ENCODE measurements at regions not wholly inside any gene's neighbourhood (a gene's known extent, or its start where the extent isn't known, plus 50 kb on each side); places are given as distances from the start of the nearest gene placed in this dataset.

DNA sequence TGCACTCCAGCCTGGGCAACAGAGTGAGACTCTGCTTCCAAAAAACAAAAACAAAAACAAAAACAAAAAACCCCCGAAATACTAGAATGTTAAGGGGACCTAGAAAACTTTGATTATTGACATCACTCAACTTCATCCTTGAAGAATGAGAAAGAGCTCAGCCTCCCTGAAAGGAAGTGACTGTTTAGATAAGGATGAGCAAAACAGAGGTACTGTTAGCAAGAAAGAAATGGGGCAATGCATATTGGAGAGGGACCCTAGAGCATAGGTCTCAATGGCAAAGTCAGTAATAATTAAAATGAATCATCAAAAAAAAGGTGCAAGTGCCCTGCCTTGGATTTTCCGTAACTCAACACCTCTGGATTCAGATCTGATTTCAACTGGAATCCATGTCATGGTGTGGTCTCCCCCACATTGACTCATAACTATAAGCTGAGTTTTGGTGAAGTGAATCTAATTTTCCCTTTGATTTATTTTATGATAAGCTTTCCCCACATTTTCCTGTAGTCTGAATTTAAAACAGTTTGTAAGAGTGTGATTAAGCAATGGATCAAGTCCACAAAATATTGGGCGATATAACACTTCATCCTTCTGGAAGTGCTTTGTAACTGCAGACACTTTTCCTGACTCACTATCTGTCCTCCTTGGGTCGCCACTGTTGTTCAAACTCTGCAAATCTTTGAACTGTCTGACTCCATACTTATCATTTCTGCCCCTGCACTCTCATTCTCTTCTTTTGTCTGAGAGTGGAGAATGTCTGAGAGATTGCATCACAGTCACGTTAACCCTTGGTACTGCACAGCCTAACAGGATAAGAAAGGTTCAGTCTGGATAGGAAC lies 224.8 kb upstream of the LYZL1 start:
- TF ChIP-seq, protein P1, sequence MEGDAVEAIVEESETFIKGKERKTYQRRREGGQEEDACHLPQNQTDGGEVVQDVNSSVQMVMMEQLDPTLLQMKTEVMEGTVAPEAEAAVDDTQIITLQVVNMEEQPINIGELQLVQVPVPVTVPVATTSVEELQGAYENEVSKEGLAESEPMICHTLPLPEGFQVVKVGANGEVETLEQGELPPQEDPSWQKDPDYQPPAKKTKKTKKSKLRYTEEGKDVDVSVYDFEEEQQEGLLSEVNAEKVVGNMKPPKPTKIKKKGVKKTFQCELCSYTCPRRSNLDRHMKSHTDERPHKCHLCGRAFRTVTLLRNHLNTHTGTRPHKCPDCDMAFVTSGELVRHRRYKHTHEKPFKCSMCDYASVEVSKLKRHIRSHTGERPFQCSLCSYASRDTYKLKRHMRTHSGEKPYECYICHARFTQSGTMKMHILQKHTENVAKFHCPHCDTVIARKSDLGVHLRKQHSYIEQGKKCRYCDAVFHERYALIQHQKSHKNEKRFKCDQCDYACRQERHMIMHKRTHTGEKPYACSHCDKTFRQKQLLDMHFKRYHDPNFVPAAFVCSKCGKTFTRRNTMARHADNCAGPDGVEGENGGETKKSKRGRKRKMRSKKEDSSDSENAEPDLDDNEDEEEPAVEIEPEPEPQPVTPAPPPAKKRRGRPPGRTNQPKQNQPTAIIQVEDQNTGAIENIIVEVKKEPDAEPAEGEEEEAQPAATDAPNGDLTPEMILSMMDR (conservative IDR thresholded peaks at IDR 0.05), result peak; percentile 31
- no peak overlapping the region for H3K27ac Mint-ChIP-seq (ENCODE audit: unreplicated experiment)
- no peak overlapping the region for H3K4me3 Mint-ChIP-seq
- no peaks in the 10 kb centered on the region for H3K36me3 Mint-ChIP-seq (ENCODE audit: low read depth)
- no peak for DNase-seq (ENCODE audit: low read depth, low spot score)
- no peaks in the 10 kb centered on the region for H3K27me3 Mint-ChIP-seq (ENCODE audit: low read depth)
- H3K4me1 Mint-ChIP-seq, result peaks cover 28% of the 10 kb centered on the region
- no peaks in the 10 kb centered on the region for H3K9me3 Mint-ChIP-seq

GRCh38 chr10:29064680-29065079 lies 224.2 kb upstream of the LYZL1 start:
- no peaks in the 10 kb centered on the region for H3K9me3 Mint-ChIP-seq
- no peak for DNase-seq (ENCODE audit: low read depth, low spot score)
- H3K27ac Mint-ChIP-seq (ENCODE audit: unreplicated experiment), result no peak overlapping the region
- H3K4me3 Mint-ChIP-seq, result no peak overlapping the region
- H3K27me3 Mint-ChIP-seq (ENCODE audit: low read depth), result peaks cover 4% of the 10 kb centered on the region
- H3K36me3 Mint-ChIP-seq (ENCODE audit: low read depth), result no peaks in the 10 kb centered on the region
- peaks cover 34% of the 10 kb centered on the region for H3K4me1 Mint-ChIP-seq
- TF ChIP-seq, protein P1 (conservative IDR thresholded peaks at IDR 0.05), result no peak

- H3K4me1 Mint-ChIP-seq, result peaks cover 36% of the 10 kb centered on the region
Measured at GRCh38 chr10:29067161-29067560, 221.7 kb upstream of the LYZL1 start.

GRCh38 chr10:29067628-29068027 lies 221.2 kb upstream of the LYZL1 start:
- peaks cover 4% of the 10 kb centered on the region for H3K27me3 Mint-ChIP-seq (ENCODE audit: low read depth)

More at GRCh38 chr10:29067161-29067560, 221.7 kb upstream of the LYZL1 start:
- DNase-seq (ENCODE audit: low read depth, low spot score), result no peak
- no peaks in the 10 kb centered on the region for H3K36me3 Mint-ChIP-seq (ENCODE audit: low read depth)
- TF ChIP-seq, protein P1 (conservative IDR thresholded peaks at IDR 0.05), result no peak
- H3K27me3 Mint-ChIP-seq (ENCODE audit: low read depth), result peaks cover 4% of the 10 kb centered on the region
- H3K9me3 Mint-ChIP-seq, result no peaks in the 10 kb centered on the region
- H3K27ac Mint-ChIP-seq (ENCODE audit: unreplicated experiment), result no peak overlapping the region
- H3K4me3 Mint-ChIP-seq, result no peak overlapping the region

GRCh38 chr10:29068302-29068701 lies 220.6 kb upstream of the LYZL1 start:
- H3K4me1 Mint-ChIP-seq, result peaks cover 36% of the 10 kb centered on the region
- no peak overlapping the region for H3K27ac Mint-ChIP-seq (ENCODE audit: unreplicated experiment)
- no peaks in the 10 kb centered on the region for H3K9me3 Mint-ChIP-seq
- peaks cover 4% of the 10 kb centered on the region for H3K27me3 Mint-ChIP-seq (ENCODE audit: low read depth)
- no peaks in the 10 kb centered on the region for H3K36me3 Mint-ChIP-seq (ENCODE audit: low read depth)
- H3K4me3 Mint-ChIP-seq, result no peak overlapping the region
- DNase-seq (ENCODE audit: low read depth, low spot score), result no peak
- TF ChIP-seq, protein P1 (conservative IDR thresholded peaks at IDR 0.05), result no peak

More at GRCh38 chr10:29067628-29068027, 221.2 kb upstream of the LYZL1 start:
- no peaks in the 10 kb centered on the region for H3K36me3 Mint-ChIP-seq (ENCODE audit: low read depth)
- H3K9me3 Mint-ChIP-seq, result no peaks in the 10 kb centered on the region
- TF ChIP-seq, protein P1 (conservative IDR thresholded peaks at IDR 0.05), result no peak
- no peak overlapping the region for H3K4me3 Mint-ChIP-seq
- DNase-seq (ENCODE audit: low read depth, low spot score), result no peak
- no peak overlapping the region for H3K27ac Mint-ChIP-seq (ENCODE audit: unreplicated experiment)
- H3K4me1 Mint-ChIP-seq, result peaks cover 36% of the 10 kb centered on the region

All from neural crest cell (in vitro differentiated cells).